Bone marrow (tissue), 2 donors: ENCODE measurements at regions not wholly inside any gene's neighbourhood (a gene's known extent, or its start where the extent isn't known, plus 50 kb on each side); places are given as distances from the start of the nearest gene placed in this dataset.

Experiments used
- DNase-seq, 2 donors: peaks; one replicate each; lab custom pipeline; 2025; lab: John Stamatoyannopoulos, UW

- no peak for DNase-seq
These were observed 1074.7 kb downstream of the CDH11 start for GRCh38 chr16:64047207-64047606.

- no peak for DNase-seq
These were observed 1086.5 kb downstream of the CDH11 start for GRCh38 chr16:64035337-64035736.

- no peak for DNase-seq
These were observed 1102.5 kb downstream of the CDH11 start for GRCh38 chr16:64019339-64019738.

- no peak for DNase-seq
These were observed 1104.1 kb downstream of the CDH11 start for GRCh38 chr16:64017796-64018195.

DNA sequence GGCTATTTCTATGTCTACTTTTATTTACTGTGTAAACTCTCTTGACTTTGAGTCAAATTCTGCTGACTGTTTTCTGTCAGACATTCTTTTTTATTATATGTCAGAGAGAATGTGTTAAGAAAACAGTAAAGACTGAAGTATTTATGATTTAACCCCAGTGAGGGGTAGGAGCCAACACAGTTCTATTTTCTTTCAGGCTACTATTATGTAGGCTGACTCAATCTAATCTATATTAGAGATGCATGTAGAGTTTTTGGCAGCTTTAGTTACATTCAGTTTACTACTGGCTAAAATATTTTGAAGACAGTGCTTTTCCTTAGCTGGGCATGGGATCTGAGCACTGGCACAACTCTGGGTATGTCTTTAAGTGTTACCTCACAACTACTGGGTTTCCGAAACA is 1108.0 kb downstream of the CDH11 start:
- no peak for DNase-seq

DNA sequence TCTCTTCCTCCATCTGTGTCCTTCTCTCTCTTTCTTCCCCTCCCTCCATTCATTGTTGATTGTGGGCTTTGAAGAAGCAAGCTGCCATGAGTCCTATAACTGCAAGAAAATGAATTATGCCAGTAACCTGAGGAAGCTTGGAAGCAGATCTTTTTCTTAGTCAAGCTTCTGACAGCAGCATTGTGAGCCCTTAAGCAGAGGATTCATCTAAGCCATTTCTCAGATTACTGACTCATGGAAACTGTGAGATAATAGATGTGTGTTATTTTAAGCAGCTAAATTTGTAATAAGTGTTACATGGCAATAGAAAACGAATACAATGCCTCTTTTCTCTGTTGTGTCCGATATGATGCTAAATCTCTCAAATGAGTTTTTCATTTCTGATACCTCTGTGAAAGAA is 1109.7 kb downstream of the CDH11 start:
- no peak for DNase-seq

- DNase-seq = no peak
These were observed 1110.2 kb downstream of the CDH11 start for GRCh38 chr16:64011650-64012049.

DNA sequence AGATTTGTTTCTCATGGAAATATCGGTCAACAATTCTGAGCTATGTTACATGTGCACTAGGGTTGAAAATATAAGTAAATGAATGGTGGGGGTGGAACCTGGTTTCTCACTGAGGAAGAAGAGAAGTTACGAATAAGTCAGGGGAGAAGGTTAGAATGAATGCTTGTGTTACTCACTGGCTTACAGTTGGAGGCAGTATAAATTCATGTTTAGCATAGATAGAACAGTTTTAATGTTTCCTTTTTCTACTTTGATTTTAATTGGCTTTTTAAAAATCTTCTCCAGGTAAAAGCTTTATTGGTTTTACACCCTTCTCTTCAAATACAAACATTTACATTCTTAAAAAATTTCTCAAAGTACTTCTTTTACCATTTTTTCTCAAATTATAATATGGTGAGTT is 1113.7 kb downstream of the CDH11 start:
- no peak for DNase-seq

- DNase-seq = no peak
These were observed 1117.7 kb downstream of the CDH11 start for GRCh38 chr16:64004116-64004515.

GRCh38 chr16:63995025-63995424 is 1126.8 kb downstream of the CDH11 start:
- DNase-seq = no peak

DNA sequence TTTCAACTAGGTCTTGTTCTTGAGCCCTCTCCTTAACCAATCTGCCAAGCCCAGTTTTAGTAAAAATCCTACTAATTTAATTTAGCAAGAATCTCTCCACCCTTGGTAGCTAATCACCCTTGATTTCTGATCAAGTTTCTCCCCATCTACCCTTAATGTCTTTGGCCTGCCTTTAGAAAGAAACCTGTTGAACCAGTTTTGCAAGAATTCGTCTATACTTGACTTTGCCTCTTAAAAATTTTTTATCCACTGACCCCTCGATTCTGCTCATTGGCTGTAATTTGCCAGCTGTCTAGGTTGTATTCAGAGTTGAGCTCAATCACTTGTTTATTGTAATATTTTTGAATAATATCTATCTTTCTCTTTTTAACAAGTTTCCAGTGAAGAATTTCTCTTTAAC is 1138.5 kb downstream of the CDH11 start:
- DNase-seq = no peak

- no peak for DNase-seq
These were observed 1139.1 kb downstream of the CDH11 start for GRCh38 chr16:63982741-63983140.

DNA sequence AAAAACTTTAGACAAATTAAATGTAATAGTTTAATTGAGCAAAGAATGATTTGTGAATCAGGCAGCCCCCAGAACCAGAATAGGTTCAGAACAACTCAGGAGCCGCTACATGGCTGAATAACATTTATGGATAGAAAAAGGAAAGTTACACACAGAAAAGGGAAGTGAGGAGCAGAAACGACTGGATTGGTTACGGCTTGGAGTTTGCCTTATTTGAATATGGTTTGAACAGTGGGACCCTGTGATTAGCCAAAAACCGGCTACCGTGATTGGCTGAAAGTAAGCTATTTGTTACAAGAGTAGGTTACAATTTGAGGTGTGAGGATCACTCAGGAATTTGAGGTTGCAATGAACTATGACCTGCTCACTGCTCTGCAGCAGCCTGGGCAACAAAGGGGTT is 1139.8 kb downstream of the CDH11 start:
- no peak for DNase-seq

GRCh38 chr16:63981639-63982038 is 1140.2 kb downstream of the CDH11 start:
- DNase-seq = no peak

- no peak for DNase-seq
These were observed 1141.1 kb downstream of the CDH11 start for GRCh38 chr16:63980763-63981162.

GRCh38 chr16:63978240-63978639 is 1143.6 kb downstream of the CDH11 start:
- no peak for DNase-seq

GRCh38 chr16:63976345-63976744 is 1145.5 kb downstream of the CDH11 start:
- no peak for DNase-seq

DNA sequence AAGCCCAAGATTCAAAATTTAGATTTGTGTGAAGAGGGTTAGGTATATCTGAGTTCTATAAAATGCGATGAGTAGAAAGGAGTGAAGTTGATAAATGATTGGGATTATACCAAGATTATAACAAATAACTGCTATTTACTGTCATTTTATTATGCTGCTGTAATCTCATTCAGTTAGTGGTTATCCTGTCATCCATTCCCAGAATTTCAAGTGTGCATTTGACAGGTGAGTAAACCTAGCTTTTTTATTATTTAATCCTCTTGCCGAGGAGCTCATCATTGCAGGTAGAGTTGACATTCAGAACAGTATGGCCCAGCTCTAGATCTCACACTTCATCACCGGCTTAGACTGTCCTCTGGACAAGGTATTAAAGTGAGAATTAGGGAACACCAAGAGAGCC is 1146.2 kb downstream of the CDH11 start:
- DNase-seq = no peak

DNA sequence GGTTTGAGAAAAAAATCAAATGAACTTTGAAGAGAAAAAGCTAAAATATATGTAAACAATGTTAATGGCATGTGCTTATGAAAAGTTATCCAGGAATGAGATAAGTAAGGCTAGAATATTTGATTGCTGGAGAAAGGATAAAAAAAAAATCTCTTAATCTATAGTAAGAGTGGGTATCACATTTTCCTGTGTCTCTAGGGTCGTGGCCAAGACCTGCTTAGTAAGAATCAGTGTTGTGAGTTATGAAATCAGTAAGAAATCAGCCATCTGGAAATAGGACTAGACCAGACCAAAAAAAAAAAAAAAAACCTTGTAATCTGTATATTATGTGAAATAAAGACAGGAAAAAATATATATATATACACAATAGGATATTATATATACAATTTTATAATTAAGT is 1153.9 kb downstream of the CDH11 start:
- DNase-seq = no peak

DNA sequence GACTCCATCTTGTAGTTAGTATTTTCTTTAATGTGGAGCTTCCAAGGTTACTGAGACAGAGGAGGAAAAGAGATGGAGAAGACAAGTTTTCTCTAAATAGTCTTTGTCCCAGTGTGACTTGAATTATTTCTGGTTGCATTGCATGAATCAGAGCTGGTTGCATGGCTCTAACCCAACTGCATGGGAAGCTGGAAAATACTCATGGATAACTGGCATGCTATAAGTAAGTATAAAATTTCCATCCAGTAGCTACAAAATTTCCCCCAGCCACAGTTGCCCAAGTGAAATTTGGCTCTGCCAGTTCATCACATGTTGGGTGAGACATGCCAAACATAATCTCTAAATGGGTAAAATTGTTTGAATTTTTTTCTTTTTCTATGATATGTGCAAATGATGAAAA is 1161.5 kb downstream of the CDH11 start:
- DNase-seq = no peak

DNA sequence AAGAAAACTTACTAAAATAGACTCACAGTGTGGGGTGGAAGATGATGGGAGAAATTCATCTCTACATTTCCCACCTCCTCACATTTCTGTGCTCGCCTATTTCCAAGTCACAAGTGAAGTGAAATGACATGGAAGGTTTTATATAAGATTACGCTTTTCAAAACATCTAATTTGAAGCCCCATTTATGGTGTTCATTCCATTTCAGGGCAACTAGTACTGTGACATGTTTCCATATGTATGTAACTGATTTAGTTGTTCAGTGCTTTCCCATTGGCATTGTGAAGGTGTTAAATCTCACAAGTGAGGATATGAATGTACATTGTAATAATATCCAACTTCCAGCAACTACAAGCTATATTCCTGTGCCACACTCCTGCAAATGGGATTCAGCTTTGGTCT is 1174.8 kb downstream of the CDH11 start:
- DNase-seq = no peak

GRCh38 chr16:63945806-63946205 is 1176.1 kb downstream of the CDH11 start:
- DNase-seq = no peak

- DNase-seq = no peak
These were observed 1178.3 kb downstream of the CDH11 start for GRCh38 chr16:63943566-63943965.

GRCh38 chr16:63938661-63939060 is 1183.2 kb downstream of the CDH11 start:
- no peak for DNase-seq

- no peak for DNase-seq
These were observed 1188.0 kb downstream of the CDH11 start for GRCh38 chr16:63933841-63934240.
